ENCODE measurements at regions not wholly inside any gene's neighbourhood (a gene's known extent, or its start where the extent isn't known, plus 50 kb on each side); places are given as distances from the start of the nearest gene placed in this dataset.

DNA sequence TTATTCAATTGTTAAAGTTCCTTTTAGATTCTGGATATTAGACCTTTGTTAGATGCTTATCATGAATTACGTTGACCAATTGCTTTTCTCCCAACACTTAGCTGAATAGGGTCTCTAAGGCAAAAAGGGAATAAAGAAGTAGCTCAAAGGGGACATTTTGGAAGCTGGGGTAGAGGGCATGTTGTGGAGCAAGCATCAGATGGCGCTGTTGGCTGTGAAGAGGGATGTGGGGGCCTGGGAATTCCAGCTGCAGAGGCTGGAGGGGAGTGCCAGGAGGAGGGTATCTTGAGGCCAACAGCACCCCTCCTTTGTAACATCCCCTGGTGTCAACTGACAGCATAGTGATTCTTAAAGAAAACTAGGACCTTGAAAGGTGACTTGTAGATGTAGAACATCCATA is 198.2 kb downstream of the ADCYAP1 start:
- no peak overlapping the region for H3K4me2 ChIP-seq (ENCODE audit: low read depth, low read length)
- H3K9ac ChIP-seq (ENCODE audit: low read length): no peak overlapping the region
- H4K20me1 ChIP-seq (ENCODE audit: insufficient read depth, low read length): no peaks in the 10 kb centered on the region
- no peak overlapping the region for H3K27ac ChIP-seq (ENCODE audit: low read length)
- H3K9me2 ChIP-seq (replicated peaks; ENCODE audit: insufficient read depth, low read length): no peaks in the 10 kb centered on the region
- no peaks in the 10 kb centered on the region for H3K79me2 ChIP-seq (ENCODE audit: low read length)
- H2AFZ ChIP-seq (ENCODE audit: low read length): no peak overlapping the region
- H3K36me3 ChIP-seq (replicated peaks; ENCODE audit: insufficient read depth, low read length): no peaks in the 10 kb centered on the region
- DNase-seq: no peak
- no peaks in the 10 kb centered on the region for H3K27me3 ChIP-seq (replicated peaks; ENCODE audit: insufficient read depth, low read length)
- TF ChIP-seq EZH2 (optimal IDR thresholded peaks at IDR 0.05; ENCODE audit: low read depth, low read length): no peak
- no peaks in the 10 kb centered on the region for H3K4me1 ChIP-seq (ENCODE audit: low read length)
- no peak overlapping the region for H3K4me3 ChIP-seq (ENCODE audit: low read length)
- no peaks in the 10 kb centered on the region for H3F3A ChIP-seq (ENCODE audit: insufficient read depth, low read length)
- H3K9me3 ChIP-seq (replicated peaks; ENCODE audit: insufficient read depth, low read length): no peaks in the 10 kb centered on the region

DNA sequence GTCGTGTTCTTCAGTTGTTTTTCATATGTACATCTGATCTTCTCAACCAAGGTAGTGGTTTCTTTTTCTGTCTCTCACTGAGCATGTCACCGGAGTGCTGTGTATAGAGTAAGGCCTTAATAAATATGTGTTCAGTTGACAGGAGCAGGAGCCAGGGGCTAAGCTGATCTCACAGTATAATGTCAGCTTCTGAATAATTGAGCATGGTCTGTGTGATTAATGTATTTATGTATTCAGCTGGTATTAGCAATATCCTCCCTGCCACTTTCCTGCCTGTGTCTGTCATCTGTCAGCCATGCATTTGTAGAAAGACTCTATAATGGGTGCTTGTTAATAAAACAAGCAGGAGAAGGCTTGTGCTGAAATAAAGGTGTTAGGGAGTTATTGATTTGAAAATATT is 198.9 kb downstream of the ADCYAP1 start:
- H3K9ac ChIP-seq (ENCODE audit: low read length): no peak overlapping the region
- H3K79me2 ChIP-seq (ENCODE audit: low read length): no peaks in the 10 kb centered on the region
- no peak for DNase-seq

DNA sequence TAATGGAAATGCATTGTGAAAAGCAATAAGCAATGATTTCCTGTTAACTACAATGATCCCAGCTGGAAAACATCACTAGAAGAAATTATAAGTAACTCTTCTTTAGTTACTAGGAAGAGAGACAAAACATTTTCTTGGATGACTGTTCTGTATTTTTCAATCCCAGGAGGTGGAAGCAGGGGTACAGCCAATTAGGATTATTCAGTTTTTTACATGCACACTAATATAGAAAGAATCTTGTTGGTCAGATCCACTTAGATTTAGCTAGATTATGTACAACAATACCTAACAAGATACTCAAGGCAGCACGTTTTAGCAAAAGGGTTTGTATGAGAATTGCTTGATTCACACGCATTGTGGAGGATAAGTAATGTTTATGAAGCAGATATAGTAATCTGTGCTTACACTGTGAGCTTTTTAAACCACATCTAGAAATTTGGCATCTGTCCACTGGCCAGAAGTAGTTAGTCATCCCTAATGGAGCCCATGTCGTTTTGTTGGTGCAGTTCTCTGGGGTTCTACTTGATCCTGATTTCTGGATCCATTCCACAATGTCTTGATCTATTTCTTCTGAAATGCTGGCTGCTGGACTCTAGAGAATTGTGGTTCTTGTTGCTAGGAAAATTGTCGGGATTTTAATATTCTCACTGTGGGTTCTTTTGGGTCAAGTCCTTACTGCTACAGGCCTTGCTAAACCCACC is 199.7 kb downstream of the ADCYAP1 start:
- no peaks in the 10 kb centered on the region for H3K27me3 ChIP-seq (replicated peaks; ENCODE audit: insufficient read depth, low read length)
- H3K9ac ChIP-seq (ENCODE audit: low read length): no peak overlapping the region
- no peak for TF ChIP-seq CTCF (IDR thresholded peaks at IDR 0.05; ENCODE audit: low read length)
- TF ChIP-seq EZH2 (optimal IDR thresholded peaks at IDR 0.05; ENCODE audit: low read depth, low read length): no peak
- TF ChIP-seq EZH2phosphoT487 (IDR thresholded peaks at IDR 0.05; ENCODE audit: low read length): no peak
- no peak overlapping the region for H2AFZ ChIP-seq (ENCODE audit: low read length)
- no peaks in the 10 kb centered on the region for H3K9me2 ChIP-seq (replicated peaks; ENCODE audit: insufficient read depth, low read length)
- DNase-seq: no peak
- H3K4me1 ChIP-seq (ENCODE audit: low read length): no peaks in the 10 kb centered on the region
- H3K4me2 ChIP-seq (ENCODE audit: low read depth, low read length): no peak overlapping the region
- no peaks in the 10 kb centered on the region for H3K79me2 ChIP-seq (ENCODE audit: low read length)
- H3K27ac ChIP-seq (ENCODE audit: low read length): no peak overlapping the region
- no peaks in the 10 kb centered on the region for H4K20me1 ChIP-seq (ENCODE audit: insufficient read depth, low read length)
- H3K36me3 ChIP-seq (replicated peaks; ENCODE audit: insufficient read depth, low read length): no peaks in the 10 kb centered on the region
- no peak overlapping the region for H3K4me3 ChIP-seq (ENCODE audit: low read length)
- H3F3A ChIP-seq (ENCODE audit: insufficient read depth, low read length): no peaks in the 10 kb centered on the region
- no peaks in the 10 kb centered on the region for H3K9me3 ChIP-seq (replicated peaks; ENCODE audit: insufficient read depth, low read length)

More for the DNA sequence above, 198.9 kb downstream of the ADCYAP1 start:
- Histone ChIP-seq H3K9me2 (replicated peaks; ENCODE audit: insufficient read depth, low read length) (no peaks in the 10 kb centered on the region), H3K4me2 (ENCODE audit: low read depth, low read length) (no peak overlapping the region), H3F3A (ENCODE audit: insufficient read depth, low read length) (no peaks in the 10 kb centered on the region), H3K27me3 (replicated peaks; ENCODE audit: insufficient read depth, low read length) (no peaks in the 10 kb centered on the region), H3K4me3 (ENCODE audit: low read length) (no peak overlapping the region), H3K9me3 (replicated peaks; ENCODE audit: insufficient read depth, low read length) (no peaks in the 10 kb centered on the region), H2AFZ (ENCODE audit: low read length) (no peak overlapping the region), H3K36me3 (replicated peaks; ENCODE audit: insufficient read depth, low read length) (no peaks in the 10 kb centered on the region), H4K20me1 (ENCODE audit: insufficient read depth, low read length) (no peaks in the 10 kb centered on the region), H3K27ac (ENCODE audit: low read length) (no peak overlapping the region), H3K4me1 (ENCODE audit: low read length) (no peaks in the 10 kb centered on the region)
- TF ChIP-seq EZH2 (optimal IDR thresholded peaks at IDR 0.05; ENCODE audit: low read depth, low read length) (no peak), CTCF (IDR thresholded peaks at IDR 0.05; ENCODE audit: low read length) (no peak), EZH2phosphoT487 (IDR thresholded peaks at IDR 0.05; ENCODE audit: low read length) (no peak)

GRCh38 chr18:1124495-1124894 is 219.8 kb downstream of the ADCYAP1 start:
- Histone ChIP-seq H3K9me3 (replicated peaks; ENCODE audit: insufficient read depth, low read length) (no peaks in the 10 kb centered on the region), H3K27ac (ENCODE audit: low read length) (no peak overlapping the region), H3K79me2 (ENCODE audit: low read length) (no peaks in the 10 kb centered on the region), H3F3A (ENCODE audit: insufficient read depth, low read length) (no peaks in the 10 kb centered on the region), H3K36me3 (replicated peaks; ENCODE audit: insufficient read depth, low read length) (no peaks in the 10 kb centered on the region), H3K4me1 (ENCODE audit: low read length) (no peaks in the 10 kb centered on the region), H2AFZ (ENCODE audit: low read length) (no peak overlapping the region), H3K9ac (ENCODE audit: low read length) (no peak overlapping the region), H3K4me2 (ENCODE audit: low read depth, low read length) (no peak overlapping the region), H4K20me1 (ENCODE audit: insufficient read depth, low read length) (no peaks in the 10 kb centered on the region), H3K27me3 (replicated peaks; ENCODE audit: insufficient read depth, low read length) (no peaks in the 10 kb centered on the region), H3K4me3 (ENCODE audit: low read length) (no peak overlapping the region), H3K9me2 (replicated peaks; ENCODE audit: insufficient read depth, low read length) (no peaks in the 10 kb centered on the region)
- DNase-seq: no peak
- no peak for TF ChIP-seq EZH2phosphoT487 (IDR thresholded peaks at IDR 0.05; ENCODE audit: low read length)
- TF ChIP-seq CTCF (IDR thresholded peaks at IDR 0.05; ENCODE audit: low read length): no peak
- TF ChIP-seq EZH2 (optimal IDR thresholded peaks at IDR 0.05; ENCODE audit: low read depth, low read length): no peak
